ENCODE measurements at regions not wholly inside any gene's neighbourhood (a gene's known extent, or its start where the extent isn't known, plus 50 kb on each side); places are given as distances from the start of the nearest gene placed in this dataset.

DNA sequence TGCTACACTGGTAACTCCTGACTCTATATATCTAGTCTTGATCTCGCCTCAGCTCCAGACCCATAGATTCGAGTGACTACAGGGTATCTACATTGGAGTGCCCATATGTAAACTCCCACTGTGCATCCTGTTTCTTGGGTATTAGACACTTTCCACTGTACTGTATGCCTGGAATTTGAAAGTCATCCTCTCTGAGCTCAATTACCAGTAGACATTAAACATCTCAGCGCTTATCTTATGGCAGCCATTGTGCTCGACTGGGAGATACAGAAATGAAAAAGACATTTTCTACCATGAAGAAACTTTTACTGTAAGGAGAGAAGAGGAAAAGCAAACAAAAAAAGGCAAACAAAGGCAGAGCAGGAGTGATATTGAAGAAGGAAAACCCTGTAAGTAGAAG, 151.9 kb upstream of the JADE1 start:
- ChIA-PET POLR2A (no interaction called here), CTCF (no interaction called here)
- in situ Hi-C loops (cut with HindIII; ENCODE audit: low pct_unique_long_range_greater_than_20kb, low sequenced_read_pairs) (no loop called here), intact Hi-C loops (cut with micrococcal nuclease; ENCODE audit: unreplicated experiment) (no loop called here)
- H3K4me3 ChIP-seq (ENCODE audit: low read depth in 2 of 2, low read length in 2 of 2): no peak overlapping the region
- no peak overlapping the region for H3K27ac ChIP-seq (ENCODE audit: low read length)
- H3K27me3 ChIP-seq (ENCODE audit: control insufficient read depth, insufficient read depth, low read length): no peaks in the 10 kb centered on the region
- no peaks in the 10 kb centered on the region for H3K36me3 ChIP-seq (ENCODE audit: control insufficient read depth, insufficient read depth, low read length)
- no TSS peak for BruUV-seq (replicated peaks)
- no peaks in the 10 kb centered on the region for H3K4me1 ChIP-seq (ENCODE audit: control insufficient read depth, insufficient read depth, low read length)
- H3K9me3 ChIP-seq (ENCODE audit: control insufficient read depth, insufficient read depth, low read depth, low read length): no peaks in the 10 kb centered on the region
- no peak for TF ChIP-seq TCF7L2 (IDR thresholded peaks at IDR 0.05; ENCODE audit: low read depth, low read length)
- TF ChIP-seq, protein P1, sequence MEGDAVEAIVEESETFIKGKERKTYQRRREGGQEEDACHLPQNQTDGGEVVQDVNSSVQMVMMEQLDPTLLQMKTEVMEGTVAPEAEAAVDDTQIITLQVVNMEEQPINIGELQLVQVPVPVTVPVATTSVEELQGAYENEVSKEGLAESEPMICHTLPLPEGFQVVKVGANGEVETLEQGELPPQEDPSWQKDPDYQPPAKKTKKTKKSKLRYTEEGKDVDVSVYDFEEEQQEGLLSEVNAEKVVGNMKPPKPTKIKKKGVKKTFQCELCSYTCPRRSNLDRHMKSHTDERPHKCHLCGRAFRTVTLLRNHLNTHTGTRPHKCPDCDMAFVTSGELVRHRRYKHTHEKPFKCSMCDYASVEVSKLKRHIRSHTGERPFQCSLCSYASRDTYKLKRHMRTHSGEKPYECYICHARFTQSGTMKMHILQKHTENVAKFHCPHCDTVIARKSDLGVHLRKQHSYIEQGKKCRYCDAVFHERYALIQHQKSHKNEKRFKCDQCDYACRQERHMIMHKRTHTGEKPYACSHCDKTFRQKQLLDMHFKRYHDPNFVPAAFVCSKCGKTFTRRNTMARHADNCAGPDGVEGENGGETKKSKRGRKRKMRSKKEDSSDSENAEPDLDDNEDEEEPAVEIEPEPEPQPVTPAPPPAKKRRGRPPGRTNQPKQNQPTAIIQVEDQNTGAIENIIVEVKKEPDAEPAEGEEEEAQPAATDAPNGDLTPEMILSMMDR (IDR thresholded peaks at IDR 0.05): no peak
- ATAC-seq (no peak), DNase-seq (ENCODE audit: low read depth, low spot score) (no peak)

- intact Hi-C loops (cut with micrococcal nuclease; ENCODE audit: unreplicated experiment): no loop called here
Observed at GRCh38 chr4:128654465-128654864, 155.0 kb upstream of the JADE1 start.

GRCh38 chr4:128653527-128654444, 155.7 kb upstream of the JADE1 start:
- ATAC-seq (no peak), DNase-seq (ENCODE audit: low read depth, low spot score) (no peak)
- Histone ChIP-seq H3K9me3 (ENCODE audit: control insufficient read depth, insufficient read depth, low read depth, low read length) (no peaks in the 10 kb centered on the region), H3K27ac (ENCODE audit: low read length) (no peak overlapping the region), H3K4me3 (ENCODE audit: low read depth in 2 of 2, low read length in 2 of 2) (no peak overlapping the region), H3K27me3 (ENCODE audit: control insufficient read depth, insufficient read depth, low read length) (no peaks in the 10 kb centered on the region), H3K4me1 (ENCODE audit: control insufficient read depth, insufficient read depth, low read length) (no peaks in the 10 kb centered on the region), H3K36me3 (ENCODE audit: control insufficient read depth, insufficient read depth, low read length) (no peaks in the 10 kb centered on the region)
- BruUV-seq (replicated peaks): no TSS peak
- ChIA-PET CTCF (no interaction called here), POLR2A (no interaction called here)
- intact Hi-C loops (cut with micrococcal nuclease; ENCODE audit: unreplicated experiment): no loop called here
- in situ Hi-C loops (cut with HindIII; ENCODE audit: low pct_unique_long_range_greater_than_20kb, low sequenced_read_pairs): no loop called here
- TF ChIP-seq POLR2AphosphoS5 (IDR thresholded peaks at IDR 0.05; ENCODE audit: low read depth, low read length) (no peak), REST (IDR thresholded peaks at IDR 0.05; ENCODE audit: insufficient read depth in 1 of 2, low read depth in 2 of 2, low read length in 1 of 2) (no peak), TCF7L2 (IDR thresholded peaks at IDR 0.05; ENCODE audit: low read depth, low read length) (no peak), SIN3A (IDR thresholded peaks at IDR 0.05; ENCODE audit: borderline replicate concordance, insufficient read depth, low read depth, low read length) (no peak)
- TF ChIP-seq, protein P1 (IDR thresholded peaks at IDR 0.05): no peak

More at GRCh38 chr4:128654465-128654864, 155.0 kb upstream of the JADE1 start:
- DNase-seq (ENCODE audit: low read depth, low spot score): no peak
- ChIA-PET POLR2A (no interaction called here), CTCF (no interaction called here)
- TF ChIP-seq TCF7L2 (IDR thresholded peaks at IDR 0.05; ENCODE audit: low read depth, low read length) (no peak), SIN3A (IDR thresholded peaks at IDR 0.05; ENCODE audit: borderline replicate concordance, insufficient read depth, low read depth, low read length) (no peak)
- no peak overlapping the region for H3K27ac ChIP-seq (ENCODE audit: low read length)
- H3K4me3 ChIP-seq (ENCODE audit: low read depth in 2 of 2, low read length in 2 of 2): no peak overlapping the region
- no peaks in the 10 kb centered on the region for H3K4me1 ChIP-seq (ENCODE audit: control insufficient read depth, insufficient read depth, low read length)
- no TSS peak for BruUV-seq (replicated peaks)
- no peaks in the 10 kb centered on the region for H3K27me3 ChIP-seq (ENCODE audit: control insufficient read depth, insufficient read depth, low read length)
- H3K36me3 ChIP-seq (ENCODE audit: control insufficient read depth, insufficient read depth, low read length): no peaks in the 10 kb centered on the region
- H3K9me3 ChIP-seq (ENCODE audit: control insufficient read depth, insufficient read depth, low read depth, low read length): no peaks in the 10 kb centered on the region
- ATAC-seq: no peak
- in situ Hi-C loops (cut with HindIII; ENCODE audit: low pct_unique_long_range_greater_than_20kb, low sequenced_read_pairs): no loop called here
